ENCODE measurements at regions not wholly inside any gene's neighbourhood (a gene's known extent, or its start where the extent isn't known, plus 50 kb on each side); places are given as distances from the start of the nearest gene placed in this dataset.
"Not testable (repeated sequence)": the region's sequence is repeated elsewhere in the genome, so short reads cannot be mapped to it uniquely, and the experiment has no call there.

GRCh38 chr11:69869311-69869939 lies 50.2 kb upstream of the FGF3 start:
- DNase-seq (ENCODE audit: low read depth in 2 of 2), result no peak

GRCh38 chr11:69870766-69871165 lies 51.5 kb upstream of the FGF3 start:
- no peak for DNase-seq (ENCODE audit: low read depth in 2 of 2)

- no peak for DNase-seq (ENCODE audit: low read depth in 2 of 2)
These were observed 54.2 kb upstream of the FGF3 start for GRCh38 chr11:69873166-69874077.

- no peak for DNase-seq (ENCODE audit: low read depth in 2 of 2)
These were observed 55.2 kb upstream of the FGF3 start for GRCh38 chr11:69874178-69874983.

- DNase-seq (ENCODE audit: low read depth in 2 of 2), result no peak
These were observed 55.9 kb upstream of the FGF3 start for GRCh38 chr11:69874984-69875624.

GRCh38 chr11:69876013-69876412 lies 56.8 kb upstream of the FGF3 start:
- no peak for DNase-seq (ENCODE audit: low read depth in 2 of 2)

- no peak for DNase-seq (ENCODE audit: low read depth in 2 of 2)
These were observed 58.0 kb upstream of the FGF3 start for GRCh38 chr11:69877235-69877634.

GRCh38 chr11:69877704-69878103 lies 58.5 kb upstream of the FGF3 start:
- not testable (repeated sequence) for DNase-seq (ENCODE audit: low read depth in 2 of 2)

GRCh38 chr11:69878144-69878883 lies 59.1 kb upstream of the FGF3 start:
- no peak for DNase-seq (ENCODE audit: low read depth in 2 of 2)

- no peak for DNase-seq (ENCODE audit: low read depth in 2 of 2)
These were observed 59.9 kb upstream of the FGF3 start for GRCh38 chr11:69878927-69879728.

GRCh38 chr11:69879729-69880005 lies 60.5 kb upstream of the FGF3 start:
- no peak for DNase-seq (ENCODE audit: low read depth in 2 of 2)

GRCh38 chr11:69880041-69880825 lies 61.0 kb upstream of the FGF3 start:
- no peak for DNase-seq (ENCODE audit: low read depth in 2 of 2)

GRCh38 chr11:69880826-69881445 lies 61.7 kb upstream of the FGF3 start:
- DNase-seq (ENCODE audit: low read depth in 2 of 2), result no peak

- DNase-seq (ENCODE audit: low read depth in 2 of 2), result no peak
These were observed 62.5 kb upstream of the FGF3 start for GRCh38 chr11:69881467-69882269.

- no peak for DNase-seq (ENCODE audit: low read depth in 2 of 2)
These were observed 63.0 kb upstream of the FGF3 start for GRCh38 chr11:69882270-69882608.

GRCh38 chr11:69883292-69884255 lies 64.4 kb upstream of the FGF3 start:
- DNase-seq (ENCODE audit: low read depth in 2 of 2), result no peak

GRCh38 chr11:69884286-69884685 lies 65.1 kb upstream of the FGF3 start:
- DNase-seq (ENCODE audit: low read depth in 2 of 2), result no peak
